Panc1 (cell line): ENCODE measurements at regions not wholly inside any gene's neighbourhood (a gene's known extent, or its start where the extent isn't known, plus 50 kb on each side); places are given as distances from the start of the nearest gene placed in this dataset.

Experiments
- ATAC-seq: fragments of 200-7000 bp; cut with Tn5 transposase; 2 replicates; pipeline ENCODE4 v1.9.1; 2020; ENCODE audit warnings: mild to moderate bottlenecking, moderate library complexity
- BruUV-seq: library from RNA; stranded (reverse); fragments of 400-500 nt; replicated peaks from 2 replicates; lab custom pipeline; 2021; lab: Mats Ljungman, UMichigan
- CTCF ChIA-PET: fragments of 300-600 bp; sonication (Branson Sonifier 250); formaldehyde crosslinking; loops from one replicate; lab custom pipeline; 2022; ENCODE audit warnings: antibody characterized with exemption; lab: Charles Lee
- POLR2A ChIA-PET: fragments of 300-600 bp; sonication (Branson Sonifier 250); formaldehyde crosslinking; loops from one replicate; lab custom pipeline; 2022; ENCODE audit warnings: antibody characterized with exemption; lab: Charles Lee
- DNase-seq: peaks from one replicate; pipeline ENCODE4 v3.0.0-alpha.2; 2010; ENCODE audit warnings: low read depth, low spot score
- H3K27ac ChIP-seq: 2 replicates; pipeline ENCODE4 v1.5.1; 2011; ENCODE audit warnings: mild to moderate bottlenecking, low read length, inconsistent platforms
- H3K27me3 ChIP-seq: fragments of 200-500 bp; sonication (Bioruptor generic); 2 replicates; pipeline ENCODE4 v1.6.0; 2014; ENCODE audit warnings: low read length, inconsistent platforms; ENCODE audit not compliant: control insufficient read depth, insufficient read depth
- H3K36me3 ChIP-seq: fragments of 200-500 bp; sonication (Bioruptor generic); 2 replicates; pipeline ENCODE4 v1.5.1; 2014; ENCODE audit warnings: inconsistent platforms, mild to moderate bottlenecking, low read length, moderate library complexity; ENCODE audit not compliant: control insufficient read depth, insufficient read depth
- H3K4me1 ChIP-seq: 2 replicates; pipeline ENCODE4 v1.5.1; 2011; ENCODE audit warnings: inconsistent platforms, mild to moderate bottlenecking, low read length, moderate library complexity; ENCODE audit not compliant: control insufficient read depth, insufficient read depth
- H3K4me3 ChIP-seq, 2 experiments: 2 replicates each; pipeline ENCODE4 v1.5.1; 2011 to 2012; ENCODE audit warnings: low read depth in 2 of 2, low read length in 2 of 2, mild to moderate bottlenecking in 2 of 2, inconsistent platforms in 1 of 2, moderate library complexity in 1 of 2
- H3K9me3 ChIP-seq: fragments of 200-500 bp; sonication (Bioruptor generic); 2 replicates; pipeline ENCODE4 v1.5.1; 2014; ENCODE audit warnings: low read depth, mild to moderate bottlenecking, inconsistent platforms, low read length, moderate library complexity; ENCODE audit not compliant: control insufficient read depth, insufficient read depth
- CTCF ChIP-seq: fragments of 450-650 bp; IDR thresholded peaks from 2 replicates; pipeline ENCODE4 v1.5.1; 2017; ENCODE audit warnings: mild to moderate bottlenecking
- POLR2AphosphoS5 ChIP-seq: IDR thresholded peaks from 2 replicates; pipeline ENCODE4 v1.6.1; 2012; ENCODE audit warnings: mild to moderate bottlenecking, low read depth, low read length, moderate library complexity
- REST ChIP-seq, 2 experiments: IDR thresholded peaks; 2 replicates each; pipeline ENCODE4 v1.6.1; 2011 to 2012; ENCODE audit warnings: low read depth in 2 of 2, control low read depth in 1 of 2, low read length in 1 of 2, mild to moderate bottlenecking in 1 of 2, moderate library complexity in 1 of 2; ENCODE audit not compliant: insufficient read depth in 1 of 2
- SIN3A ChIP-seq: IDR thresholded peaks from 2 replicates; pipeline ENCODE4 v1.6.1; 2012; ENCODE audit warnings: low read depth, mild to moderate bottlenecking, low read length, moderate library complexity, borderline replicate concordance; ENCODE audit not compliant: insufficient read depth
- TCF7L2 ChIP-seq: IDR thresholded peaks from 2 replicates; pipeline ENCODE4 v1.6.1; 2011; ENCODE audit warnings: mild to moderate bottlenecking, low read depth, low read length, inconsistent platforms
- in situ Hi-C: cut with HindIII; loops from 2 replicates; pipeline ENCODE4 v1.10.0; 2016; ENCODE audit warnings: low sequenced_read_pairs, low pct_unique_long_range_greater_than_20kb
- intact Hi-C: fragments of 100-400 bp; cut with micrococcal nuclease; formaldehyde crosslinking; loops from one replicate; pipeline ENCODE4 v1.10.0; 2022; ENCODE audit not compliant: unreplicated experiment

GRCh38 chr2:18475884-18476283, 84.6 kb downstream of the RDH14 start:
- in situ Hi-C loops: no loop called here
- intact Hi-C loops: no loop called here
- no TSS peak for BruUV-seq
- Histone ChIP-seq H3K27ac (no peak overlapping the region), H3K36me3 (no peaks in the 10 kb centered on the region), H3K27me3 (no peaks in the 10 kb centered on the region; the same call in 1 of the 2 replicates), H3K4me1 (no peaks in the 10 kb centered on the region), H3K4me3 (no peak overlapping the region), H3K9me3 (no peaks in the 10 kb centered on the region)
- TF ChIP-seq TCF7L2 (no peak), CTCF (no peak), SIN3A (no peak), POLR2AphosphoS5 (no peak), REST (IDR thresholded peaks at IDR 0.05; ENCODE audit: insufficient read depth in 1 of 2, low read depth in 2 of 2, low read length in 1 of 2) (no peak)
- POLR2A ChIA-PET: no interaction called here
- ATAC-seq (no peak), DNase-seq (no peak)
- CTCF ChIA-PET: no interaction called here

- POLR2A ChIA-PET: no interaction called here
- intact Hi-C loops (no loop called here), in situ Hi-C loops (no loop called here)
- no TSS peak for BruUV-seq
- H3K4me1 ChIP-seq: no peaks in the 10 kb centered on the region
- H3K36me3 ChIP-seq: no peaks in the 10 kb centered on the region
- DNase-seq (no peak), ATAC-seq (no peak)
- no peak overlapping the region for H3K27ac ChIP-seq
- TF ChIP-seq REST (IDR thresholded peaks at IDR 0.05; ENCODE audit: insufficient read depth in 1 of 2, low read depth in 2 of 2, low read length in 1 of 2): no peak
- no peak for TF ChIP-seq TCF7L2
- no peak for TF ChIP-seq POLR2AphosphoS5
- TF ChIP-seq SIN3A: no peak
- TF ChIP-seq CTCF: no peak
- no peaks in the 10 kb centered on the region for H3K9me3 ChIP-seq
- no peak overlapping the region for H3K4me3 ChIP-seq
- CTCF ChIA-PET: no interaction called here
- no peaks in the 10 kb centered on the region; the same call in 1 of the 2 replicates for H3K27me3 ChIP-seq
Measured at GRCh38 chr2:18474700-18475099, 85.8 kb downstream of the RDH14 start.
